ENCODE measurements at regions not wholly inside any gene's neighbourhood (a gene's known extent, or its start where the extent isn't known, plus 50 kb on each side); places are given as distances from the start of the nearest gene placed in this dataset.
"Not testable (repeated sequence)": the region's sequence is repeated elsewhere in the genome, so short reads cannot be mapped to it uniquely, and the experiment has no call there.

DNA sequence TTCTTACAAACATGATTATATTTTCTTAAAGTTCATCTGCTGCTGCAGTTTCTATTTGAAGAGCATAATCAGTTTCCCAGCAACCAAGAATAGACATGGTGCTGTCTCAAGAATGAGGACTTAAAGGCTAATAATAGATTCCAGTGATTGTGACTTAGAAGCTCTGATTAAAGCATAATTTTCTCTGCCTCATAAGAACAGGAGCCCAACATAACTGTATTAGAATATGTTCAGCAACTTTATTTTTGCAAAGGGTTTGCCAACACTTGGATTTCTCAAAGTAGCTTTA is 156.9 kb downstream of the SPATA31A6 start:
- TF ChIP-seq, protein P1, sequence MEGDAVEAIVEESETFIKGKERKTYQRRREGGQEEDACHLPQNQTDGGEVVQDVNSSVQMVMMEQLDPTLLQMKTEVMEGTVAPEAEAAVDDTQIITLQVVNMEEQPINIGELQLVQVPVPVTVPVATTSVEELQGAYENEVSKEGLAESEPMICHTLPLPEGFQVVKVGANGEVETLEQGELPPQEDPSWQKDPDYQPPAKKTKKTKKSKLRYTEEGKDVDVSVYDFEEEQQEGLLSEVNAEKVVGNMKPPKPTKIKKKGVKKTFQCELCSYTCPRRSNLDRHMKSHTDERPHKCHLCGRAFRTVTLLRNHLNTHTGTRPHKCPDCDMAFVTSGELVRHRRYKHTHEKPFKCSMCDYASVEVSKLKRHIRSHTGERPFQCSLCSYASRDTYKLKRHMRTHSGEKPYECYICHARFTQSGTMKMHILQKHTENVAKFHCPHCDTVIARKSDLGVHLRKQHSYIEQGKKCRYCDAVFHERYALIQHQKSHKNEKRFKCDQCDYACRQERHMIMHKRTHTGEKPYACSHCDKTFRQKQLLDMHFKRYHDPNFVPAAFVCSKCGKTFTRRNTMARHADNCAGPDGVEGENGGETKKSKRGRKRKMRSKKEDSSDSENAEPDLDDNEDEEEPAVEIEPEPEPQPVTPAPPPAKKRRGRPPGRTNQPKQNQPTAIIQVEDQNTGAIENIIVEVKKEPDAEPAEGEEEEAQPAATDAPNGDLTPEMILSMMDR (conservative IDR thresholded peaks at IDR 0.05) = not testable (repeated sequence)
- not testable (repeated sequence) for TF ChIP-seq ZFX (IDR thresholded peaks at IDR 0.05)
